ENCODE measurements at regions not wholly inside any gene's neighbourhood (a gene's known extent, or its start where the extent isn't known, plus 50 kb on each side); places are given as distances from the start of the nearest gene placed in this dataset.

- no peak for DNase-seq (ENCODE audit: low read depth)
- no peak for TF ChIP-seq CTCF (conservative IDR thresholded peaks at IDR 0.05; ENCODE audit: low read depth, low read length)
- no peak overlapping the region for H3K4me3 ChIP-seq (ENCODE audit: low read depth, low read length)
These were observed 180.5 kb upstream of the TOX3 start for GRCh38 chr16:52727441-52727840.

- no peak for DNase-seq (ENCODE audit: low read depth)
- TF ChIP-seq CTCF (conservative IDR thresholded peaks at IDR 0.05; ENCODE audit: low read depth, low read length): no peak
- no peak overlapping the region for H3K4me3 ChIP-seq (ENCODE audit: low read depth, low read length)
These were observed 178.5 kb upstream of the TOX3 start for GRCh38 chr16:52725461-52725860.

GRCh38 chr16:52725043-52725442, 178.1 kb upstream of the TOX3 start:
- H3K4me3 ChIP-seq (ENCODE audit: low read depth, low read length): no peak overlapping the region
- TF ChIP-seq CTCF (conservative IDR thresholded peaks at IDR 0.05; ENCODE audit: low read depth, low read length): no peak
- no peak for DNase-seq (ENCODE audit: low read depth)

GRCh38 chr16:52721331-52721730, 174.4 kb upstream of the TOX3 start:
- no peak for TF ChIP-seq CTCF (conservative IDR thresholded peaks at IDR 0.05; ENCODE audit: low read depth, low read length)
- H3K4me3 ChIP-seq (ENCODE audit: low read depth, low read length): no peak overlapping the region
- DNase-seq (ENCODE audit: low read depth): no peak

GRCh38 chr16:52718046-52718445, 171.1 kb upstream of the TOX3 start:
- no peak overlapping the region for H3K4me3 ChIP-seq (ENCODE audit: low read depth, low read length)
- no peak for DNase-seq (ENCODE audit: low read depth)
- TF ChIP-seq CTCF (conservative IDR thresholded peaks at IDR 0.05; ENCODE audit: low read depth, low read length): no peak

GRCh38 chr16:52713740-52714139, 166.8 kb upstream of the TOX3 start:
- no peak overlapping the region for H3K4me3 ChIP-seq (ENCODE audit: low read depth, low read length)
- no peak for TF ChIP-seq CTCF (conservative IDR thresholded peaks at IDR 0.05; ENCODE audit: low read depth, low read length)

GRCh38 chr16:52709306-52709705, 162.4 kb upstream of the TOX3 start:
- no peak for TF ChIP-seq CTCF (conservative IDR thresholded peaks at IDR 0.05; ENCODE audit: low read depth, low read length)

More at GRCh38 chr16:52713740-52714139, 166.8 kb upstream of the TOX3 start:
- DNase-seq (ENCODE audit: low read depth): no peak

More at GRCh38 chr16:52709306-52709705, 162.4 kb upstream of the TOX3 start:
- no peak overlapping the region for H3K4me3 ChIP-seq (ENCODE audit: low read depth, low read length)
- DNase-seq (ENCODE audit: low read depth): no peak
